ENCODE measurements at regions not wholly inside any gene's neighbourhood (a gene's known extent, or its start where the extent isn't known, plus 50 kb on each side); places are given as distances from the start of the nearest gene placed in this dataset.

DNA sequence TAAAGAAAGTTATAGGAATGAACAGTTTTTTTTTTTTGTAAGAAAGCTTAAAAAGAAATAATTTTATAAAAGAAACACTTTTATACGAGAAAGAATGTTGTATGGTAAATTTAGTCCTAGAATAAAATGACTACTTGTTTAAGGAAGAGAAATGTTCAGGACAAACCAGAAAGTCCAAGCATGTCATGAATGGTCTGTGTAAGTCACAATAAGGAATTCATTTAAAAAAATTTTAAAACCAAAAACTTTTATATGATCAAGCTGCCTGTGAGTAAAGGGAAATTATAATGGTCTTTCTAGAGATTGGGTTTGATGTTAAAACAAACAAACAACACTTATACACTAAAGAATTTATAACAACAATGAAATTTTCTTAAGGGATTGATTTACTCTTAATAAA is 858.9 kb upstream of the PCDH7 start:
- POLR2A ChIA-PET = no interaction called here
- Histone ChIP-seq H3K36me3 (ENCODE audit: control insufficient read depth in 2 of 2, extremely low read depth in 1 of 2, insufficient read depth in 2 of 2, low read length in 2 of 2) (no peaks in the 10 kb centered on the region), H3K4me2 (ENCODE audit: insufficient read depth, low read length) (no peak overlapping the region), H3K27ac (ENCODE audit: insufficient read depth, low read depth, low read length) (no peak overlapping the region), H3K4me3 (replicated peaks in 1 of 3; ENCODE audit: insufficient read depth in 1 of 3, low read depth in 1 of 3, low read length in 3 of 3) (no peak overlapping the region), H3K9me3 (replicated peaks; ENCODE audit: control insufficient read depth, insufficient read depth, low read length) (no peaks in the 10 kb centered on the region), H3K9ac (replicated peaks; ENCODE audit: extremely low read depth, insufficient read depth, low read length) (no peak overlapping the region), H3K79me2 (ENCODE audit: control insufficient read depth, insufficient read depth, low read length) (no peaks in the 10 kb centered on the region), H3K27me3 (ENCODE audit: control insufficient read depth in 2 of 2, insufficient read depth in 2 of 2, low read length in 2 of 2) (no peaks in the 10 kb centered on the region), H2AFZ (ENCODE audit: low read depth, low read length) (no peak overlapping the region), H3K4me1 (ENCODE audit: control insufficient read depth, extremely low read depth, insufficient read depth, low read length) (no peaks in the 10 kb centered on the region), H3K9me1 (replicated peaks; ENCODE audit: control insufficient read depth, extremely low read depth, insufficient read depth, low read length) (no peaks in the 10 kb centered on the region), H4K20me1 (replicated peaks; ENCODE audit: control insufficient read depth, extremely low read depth, insufficient read depth, low read length) (no peaks in the 10 kb centered on the region)
- FAIRE-seq (no peak), DNase-seq (ENCODE audit: low read depth, low spot score) (no peak)
- dilution Hi-C loops (cut with MboI; ENCODE audit: extremely low pct_ligation_motif_present, low sequenced_read_pairs) = no loop called here
- BruUV-seq (replicated peaks) = no TSS peak
- intact Hi-C loops (cut with micrococcal nuclease) = no loop called here
- TF ChIP-seq FOS (IDR thresholded peaks at IDR 0.05; ENCODE audit: borderline replicate concordance, insufficient read depth, low read length) (no peak), EZH2 (IDR thresholded peaks at IDR 0.05; ENCODE audit: borderline replicate concordance, low read depth, low read length, severe bottlenecking) (no peak), POLR2A (IDR thresholded peaks at IDR 0.05; ENCODE audit: low read depth, low read length) (no peak), GATA2 (IDR thresholded peaks at IDR 0.05; ENCODE audit: insufficient read depth, insufficient read length, low read depth, low read length) (no peak), JUN (IDR thresholded peaks at IDR 0.05; ENCODE audit: borderline replicate concordance, insufficient read depth, insufficient read length, low read depth) (no peak), MYC (IDR thresholded peaks at IDR 0.05; ENCODE audit: low read depth, low read length) (no peak), POLR2AphosphoS5 (IDR thresholded peaks at IDR 0.05; ENCODE audit: insufficient read depth, low read depth, low read length) (no peak)
- TF ChIP-seq, protein P1, sequence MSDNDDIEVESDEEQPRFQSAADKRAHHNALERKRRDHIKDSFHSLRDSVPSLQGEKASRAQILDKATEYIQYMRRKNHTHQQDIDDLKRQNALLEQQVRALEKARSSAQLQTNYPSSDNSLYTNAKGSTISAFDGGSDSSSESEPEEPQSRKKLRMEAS (IDR thresholded peaks at IDR 0.05; ENCODE audit: insufficient read depth, insufficient read length) = no peak
- TF ChIP-seq, protein P2, sequence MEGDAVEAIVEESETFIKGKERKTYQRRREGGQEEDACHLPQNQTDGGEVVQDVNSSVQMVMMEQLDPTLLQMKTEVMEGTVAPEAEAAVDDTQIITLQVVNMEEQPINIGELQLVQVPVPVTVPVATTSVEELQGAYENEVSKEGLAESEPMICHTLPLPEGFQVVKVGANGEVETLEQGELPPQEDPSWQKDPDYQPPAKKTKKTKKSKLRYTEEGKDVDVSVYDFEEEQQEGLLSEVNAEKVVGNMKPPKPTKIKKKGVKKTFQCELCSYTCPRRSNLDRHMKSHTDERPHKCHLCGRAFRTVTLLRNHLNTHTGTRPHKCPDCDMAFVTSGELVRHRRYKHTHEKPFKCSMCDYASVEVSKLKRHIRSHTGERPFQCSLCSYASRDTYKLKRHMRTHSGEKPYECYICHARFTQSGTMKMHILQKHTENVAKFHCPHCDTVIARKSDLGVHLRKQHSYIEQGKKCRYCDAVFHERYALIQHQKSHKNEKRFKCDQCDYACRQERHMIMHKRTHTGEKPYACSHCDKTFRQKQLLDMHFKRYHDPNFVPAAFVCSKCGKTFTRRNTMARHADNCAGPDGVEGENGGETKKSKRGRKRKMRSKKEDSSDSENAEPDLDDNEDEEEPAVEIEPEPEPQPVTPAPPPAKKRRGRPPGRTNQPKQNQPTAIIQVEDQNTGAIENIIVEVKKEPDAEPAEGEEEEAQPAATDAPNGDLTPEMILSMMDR (IDR thresholded peaks at IDR 0.05; ENCODE audit: extremely low read depth in 1 of 2, insufficient read depth in 1 of 2, low read depth in 1 of 2, low read length in 2 of 2) = no peak
- CTCF ChIA-PET = no interaction called here

Measured in endothelial cell of umbilical vein (primary cell).